ENCODE measurements at regions not wholly inside any gene's neighbourhood (a gene's known extent, or its start where the extent isn't known, plus 50 kb on each side); places are given as distances from the start of the nearest gene placed in this dataset.

- H3K36me3 ChIP-seq (ENCODE audit: insufficient read depth, low read length) = no peaks in the 10 kb centered on the region
- H4K20me1 ChIP-seq (ENCODE audit: insufficient read depth, low read length) = no peaks in the 10 kb centered on the region
- H3K9me3 ChIP-seq (ENCODE audit: insufficient read depth, low read depth, low read length) = no peaks in the 10 kb centered on the region
- H3K4me3 ChIP-seq (ENCODE audit: insufficient read depth, low read depth, low read length) = no peak overlapping the region
- H3K9me3 Mint-ChIP-seq (ENCODE audit: unreplicated experiment) = no peaks in the 10 kb centered on the region
- no peak overlapping the region for H2AFZ ChIP-seq (ENCODE audit: low read depth, low read length)
- FAIRE-seq (peak; percentile 9), DNase-seq (ENCODE audit: low read depth) (peak; percentile 12)
- H3K9ac ChIP-seq (ENCODE audit: low read length) = no peak overlapping the region
- no peaks in the 10 kb centered on the region for H3K27me3 Mint-ChIP-seq (ENCODE audit: low read depth, unreplicated experiment)
- no peak overlapping the region for H3K4me2 ChIP-seq (ENCODE audit: low read length)
- peaks cover 43% of the 10 kb centered on the region for H3K4me1 Mint-ChIP-seq (ENCODE audit: low read depth, unreplicated experiment)
- no peak overlapping the region for H3K4me3 Mint-ChIP-seq (ENCODE audit: unreplicated experiment)
- H3K27ac Mint-ChIP-seq (ENCODE audit: unreplicated experiment) = peak overlapping the region; percentile 69
- no peaks in the 10 kb centered on the region for H3K36me3 Mint-ChIP-seq (ENCODE audit: low read depth, unreplicated experiment)
- no peaks in the 10 kb centered on the region for H3K79me2 ChIP-seq (ENCODE audit: insufficient read depth, low read length)
- H3K27me3 ChIP-seq (ENCODE audit: insufficient read depth, low read length) = no peaks in the 10 kb centered on the region
- peak overlapping the region; percentile 66 for H3K27ac ChIP-seq (ENCODE audit: low read depth, low read length)
- no peak for TF ChIP-seq EZH2 (IDR thresholded peaks at IDR 0.05; ENCODE audit: insufficient read depth, low read length)
- no peak for TF ChIP-seq CTCF (IDR thresholded peaks at IDR 0.05; ENCODE audit: insufficient read depth, low read depth, low read length)
- peaks cover 28% of the 10 kb centered on the region for H3K4me1 ChIP-seq (ENCODE audit: insufficient read depth, low read length)
Measured at GRCh38 chr15:36430726-36431265, 148.6 kb upstream of the CDIN1 start.

GRCh38 chr15:36432161-36432560 lies 147.3 kb upstream of the CDIN1 start:
- peak overlapping the region; percentile 60 for H3K27ac Mint-ChIP-seq (ENCODE audit: unreplicated experiment)
- H3K36me3 Mint-ChIP-seq (ENCODE audit: low read depth, unreplicated experiment) = no peaks in the 10 kb centered on the region
- Histone ChIP-seq H3K4me2 (ENCODE audit: low read length) (peak overlapping the region; percentile 36), H3K36me3 (ENCODE audit: insufficient read depth, low read length) (no peaks in the 10 kb centered on the region), H3K9me3 (ENCODE audit: insufficient read depth, low read depth, low read length) (no peaks in the 10 kb centered on the region), H3K4me3 (ENCODE audit: insufficient read depth, low read depth, low read length) (no peak overlapping the region), H4K20me1 (ENCODE audit: insufficient read depth, low read length) (no peaks in the 10 kb centered on the region), H3K79me2 (ENCODE audit: insufficient read depth, low read length) (no peaks in the 10 kb centered on the region), H3K9ac (ENCODE audit: low read length) (peak overlapping the region; percentile 13), H3K27me3 (ENCODE audit: insufficient read depth, low read length) (no peaks in the 10 kb centered on the region), H3K4me1 (ENCODE audit: insufficient read depth, low read length) (peaks cover 28% of the 10 kb centered on the region), H2AFZ (ENCODE audit: low read depth, low read length) (no peak overlapping the region), H3K27ac (ENCODE audit: low read depth, low read length) (peak overlapping the region; percentile 66)
- H3K9me3 Mint-ChIP-seq (ENCODE audit: unreplicated experiment) = no peaks in the 10 kb centered on the region
- no peaks in the 10 kb centered on the region for H3K27me3 Mint-ChIP-seq (ENCODE audit: low read depth, unreplicated experiment)
- DNase-seq (ENCODE audit: low read depth) = peak; percentile 94
- FAIRE-seq = peak; percentile 70
- TF ChIP-seq EZH2 (IDR thresholded peaks at IDR 0.05; ENCODE audit: insufficient read depth, low read length) (no peak), CTCF (IDR thresholded peaks at IDR 0.05; ENCODE audit: insufficient read depth, low read depth, low read length) (no peak)
- no peak overlapping the region for H3K4me3 Mint-ChIP-seq (ENCODE audit: unreplicated experiment)
- peaks cover 41% of the 10 kb centered on the region for H3K4me1 Mint-ChIP-seq (ENCODE audit: low read depth, unreplicated experiment)

GRCh38 chr15:36434177-36434576 lies 145.2 kb upstream of the CDIN1 start:
- no peaks in the 10 kb centered on the region for H3K79me2 ChIP-seq (ENCODE audit: insufficient read depth, low read length)
- no peaks in the 10 kb centered on the region for H3K27me3 ChIP-seq (ENCODE audit: insufficient read depth, low read length)
- no peak overlapping the region for H3K27ac ChIP-seq (ENCODE audit: low read depth, low read length)
- Mint-ChIP-seq H3K27me3 (ENCODE audit: low read depth, unreplicated experiment) (no peaks in the 10 kb centered on the region), H3K4me1 (ENCODE audit: low read depth, unreplicated experiment) (peaks cover 34% of the 10 kb centered on the region), H3K36me3 (ENCODE audit: low read depth, unreplicated experiment) (no peaks in the 10 kb centered on the region), H3K4me3 (ENCODE audit: unreplicated experiment) (no peak overlapping the region), H3K9me3 (ENCODE audit: unreplicated experiment) (no peaks in the 10 kb centered on the region), H3K27ac (ENCODE audit: unreplicated experiment) (no peak overlapping the region)
- no peak overlapping the region for H3K9ac ChIP-seq (ENCODE audit: low read length)
- H3K4me2 ChIP-seq (ENCODE audit: low read length) = no peak overlapping the region
- H3K36me3 ChIP-seq (ENCODE audit: insufficient read depth, low read length) = no peaks in the 10 kb centered on the region
- H2AFZ ChIP-seq (ENCODE audit: low read depth, low read length) = no peak overlapping the region
- H4K20me1 ChIP-seq (ENCODE audit: insufficient read depth, low read length) = no peaks in the 10 kb centered on the region
- FAIRE-seq (no peak), DNase-seq (ENCODE audit: low read depth) (no peak)
- no peak overlapping the region for H3K4me3 ChIP-seq (ENCODE audit: insufficient read depth, low read depth, low read length)
- H3K4me1 ChIP-seq (ENCODE audit: insufficient read depth, low read length) = peaks cover 14% of the 10 kb centered on the region
- H3K9me3 ChIP-seq (ENCODE audit: insufficient read depth, low read depth, low read length) = no peaks in the 10 kb centered on the region
- TF ChIP-seq EZH2 (IDR thresholded peaks at IDR 0.05; ENCODE audit: insufficient read depth, low read length) (no peak), CTCF (IDR thresholded peaks at IDR 0.05; ENCODE audit: insufficient read depth, low read depth, low read length) (no peak)

Data from astrocyte (in vitro differentiated cells and primary cell).